HG03432 (cell line): ENCODE measurements at regions not wholly inside any gene's neighbourhood (a gene's known extent, or its start where the extent isn't known, plus 50 kb on each side); places are given as distances from the start of the nearest gene placed in this dataset.

ENCODE experiments used
- ATAC-seq: cut with Tn5 transposase; IDR thresholded peaks from one replicate; pipeline ENCODE4 v1.9.1; 2021; ENCODE audit warnings: mild to moderate bottlenecking, moderate library complexity; ENCODE audit not compliant: unreplicated experiment

- no peak for ATAC-seq
These were observed 431.9 kb downstream of the ADAMTS20 start for GRCh38 chr12:43120150-43120549.

GRCh38 chr12:43118881-43119280 lies 433.1 kb downstream of the ADAMTS20 start:
- ATAC-seq = no peak

GRCh38 chr12:43118234-43118633 lies 433.8 kb downstream of the ADAMTS20 start:
- no peak for ATAC-seq

- ATAC-seq = no peak
These were observed 434.6 kb downstream of the ADAMTS20 start for GRCh38 chr12:43117226-43117930.

GRCh38 chr12:43115441-43116160 lies 436.4 kb downstream of the ADAMTS20 start:
- no peak for ATAC-seq

GRCh38 chr12:43114316-43114715 lies 437.7 kb downstream of the ADAMTS20 start:
- no peak for ATAC-seq

GRCh38 chr12:43113616-43114015 lies 438.4 kb downstream of the ADAMTS20 start:
- no peak for ATAC-seq

GRCh38 chr12:43113135-43113534 lies 438.9 kb downstream of the ADAMTS20 start:
- no peak for ATAC-seq

GRCh38 chr12:43112101-43112920 lies 439.7 kb downstream of the ADAMTS20 start:
- no peak for ATAC-seq

GRCh38 chr12:43111608-43112007 lies 440.4 kb downstream of the ADAMTS20 start:
- no peak for ATAC-seq

GRCh38 chr12:43109631-43110345 lies 442.2 kb downstream of the ADAMTS20 start:
- ATAC-seq = no peak

GRCh38 chr12:43108656-43109055 lies 443.3 kb downstream of the ADAMTS20 start:
- ATAC-seq = no peak

- ATAC-seq = no peak
These were observed 444.8 kb downstream of the ADAMTS20 start for GRCh38 chr12:43107026-43107775.

- ATAC-seq = no peak
These were observed 445.6 kb downstream of the ADAMTS20 start for GRCh38 chr12:43106355-43106754.

GRCh38 chr12:43105426-43105981 lies 446.5 kb downstream of the ADAMTS20 start:
- ATAC-seq = no peak

- no peak for ATAC-seq
These were observed 447.5 kb downstream of the ADAMTS20 start for GRCh38 chr12:43104494-43104893.

GRCh38 chr12:43103866-43104265 lies 448.1 kb downstream of the ADAMTS20 start:
- ATAC-seq = no peak

GRCh38 chr12:43102546-43103264 lies 449.3 kb downstream of the ADAMTS20 start:
- ATAC-seq = no peak

GRCh38 chr12:43100231-43100630 lies 451.8 kb downstream of the ADAMTS20 start:
- no peak for ATAC-seq
